ENCODE measurements at regions not wholly inside any gene's neighbourhood (a gene's known extent, or its start where the extent isn't known, plus 50 kb on each side); places are given as distances from the start of the nearest gene placed in this dataset.
A peak's percentile ranks its signal among the peaks of the same experiment; 100 is the strongest.
"Not testable (repeated sequence)": the region's sequence is repeated elsewhere in the genome, so short reads cannot be mapped to it uniquely, and the experiment has no call there.

DNA sequence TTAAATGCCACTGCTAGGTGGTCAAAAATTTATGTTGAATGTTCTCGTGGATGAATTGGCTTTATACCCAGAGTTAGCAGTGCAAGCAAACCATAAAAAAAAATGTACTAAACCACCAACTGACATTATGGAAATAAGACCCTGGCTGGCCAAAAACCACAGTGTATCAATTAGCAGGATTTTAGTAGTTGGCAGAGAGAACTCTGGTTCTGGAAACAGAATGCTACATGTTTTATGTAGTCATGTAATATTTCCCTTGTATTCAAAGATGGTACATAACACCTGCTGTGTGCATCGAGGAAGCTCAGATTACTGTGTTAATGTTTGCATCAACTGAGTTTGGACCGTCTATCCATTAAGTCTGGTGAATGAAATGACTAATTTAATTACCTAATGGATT lies 618.5 kb downstream of the CCSER2 start:
- no peaks in the 10 kb centered on the region for H3K4me1 ChIP-seq (replicated peaks in 1 of 2)
- 0 to 100% (median 54%) methylated on average over 1 to 3 of the region's 3 CpGs; no CpG with 5 or more reads in 3 of the 10 experiments for WGBS, 10 experiments
- no peak for ATAC-seq (replicated peaks in 6 of 8)
- H3K27ac ChIP-seq, result no peak overlapping the region
- H3K4me3 ChIP-seq, result no peak overlapping the region
- in situ Hi-C loops (cut with MboI; ENCODE audit: low pct_unique_long_range_greater_than_20kb in 2 of 9, low sequenced_read_pairs in 9 of 9, unreplicated experiment in 9 of 9), result no loop called here

DNA sequence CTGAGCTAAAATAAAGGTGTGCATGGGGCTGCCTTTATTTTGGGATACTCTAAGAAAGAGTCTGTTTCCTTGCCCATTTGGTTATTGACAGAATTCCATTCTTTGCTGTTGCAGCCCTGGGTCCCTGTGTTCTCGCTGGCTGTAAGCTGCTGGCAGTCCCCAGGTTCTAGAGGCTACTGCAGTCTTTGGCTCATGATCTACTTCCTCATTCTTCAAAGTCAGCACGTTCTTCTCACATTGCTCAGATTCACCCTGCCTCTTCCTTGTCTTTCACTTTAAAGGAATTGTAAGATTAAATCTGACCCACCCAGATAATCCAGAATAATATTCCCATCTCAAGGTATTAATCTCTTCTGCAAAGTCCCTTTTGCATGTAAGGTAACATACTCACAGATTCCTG lies 620.3 kb downstream of the CCSER2 start:
- no peak overlapping the region for H3K27ac ChIP-seq
- in situ Hi-C loops (cut with MboI; ENCODE audit: low pct_unique_long_range_greater_than_20kb in 2 of 9, low sequenced_read_pairs in 9 of 9, unreplicated experiment in 9 of 9), result no loop called here
- H3K4me3 ChIP-seq, result no peak overlapping the region
- no peaks in the 10 kb centered on the region for H3K4me1 ChIP-seq (replicated peaks in 1 of 2)
- WGBS, 10 experiments, result 0 to 75% (median 33%) methylated on average over 1 to 2 of the region's 2 CpGs; no CpG with 5 or more reads in 5 of the 10 experiments
- no peak for ATAC-seq (replicated peaks in 6 of 8)

DNA sequence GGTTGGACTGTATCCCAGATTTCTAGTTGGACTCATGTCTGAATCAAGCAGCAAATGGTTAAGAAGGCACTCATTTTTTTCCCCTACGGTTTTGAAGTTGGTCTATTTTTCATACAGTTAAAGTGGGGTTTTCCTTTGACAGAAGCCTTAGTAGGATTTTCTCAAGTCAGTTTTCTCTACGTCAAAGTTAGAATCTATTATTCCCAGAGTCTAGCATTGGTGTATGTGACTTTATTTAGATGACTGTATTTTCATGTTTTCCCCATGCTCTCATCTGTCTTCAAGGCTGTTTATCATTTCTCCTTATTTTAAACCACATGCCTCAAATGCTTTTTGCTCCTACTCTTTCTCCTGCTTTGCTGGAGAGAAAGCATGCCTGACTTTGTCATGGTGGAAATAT lies 623.2 kb downstream of the CCSER2 start:
- Histone ChIP-seq H3K4me1 (replicated peaks in 1 of 2) (no peaks in the 10 kb centered on the region), H3K27ac (no peak overlapping the region), H3K4me3 (no peak overlapping the region)
- WGBS, 10 experiments, result 0 to 89% (median 59%) methylated on average over 1 to 2 of the region's 2 CpGs; no CpG with 5 or more reads in 2 of the 10 experiments
- ATAC-seq (replicated peaks in 6 of 8), result no peak
- in situ Hi-C loops (cut with MboI; ENCODE audit: low pct_unique_long_range_greater_than_20kb in 2 of 9, low sequenced_read_pairs in 9 of 9, unreplicated experiment in 9 of 9), result no loop called here

DNA sequence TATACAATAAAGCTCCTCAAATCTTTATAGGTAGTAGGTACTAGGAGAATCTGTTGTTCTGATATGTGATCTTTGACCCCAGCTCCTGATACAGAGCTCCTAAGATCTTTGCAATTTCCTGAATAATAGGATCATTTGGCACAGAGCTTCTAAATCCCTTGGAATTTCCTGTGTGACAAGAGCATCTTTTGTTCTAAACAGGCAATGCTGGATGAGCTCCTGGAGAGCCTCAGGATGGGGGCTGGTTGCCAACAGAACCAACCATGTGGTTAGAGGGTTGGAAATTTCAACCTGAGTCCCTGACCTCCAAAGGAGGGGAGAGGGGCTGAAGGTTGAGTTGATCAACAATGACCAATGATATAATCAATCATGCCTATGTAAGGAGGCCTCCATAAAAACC lies 629.0 kb downstream of the CCSER2 start:
- no peak for ATAC-seq (replicated peaks in 6 of 8)
- no peaks in the 10 kb centered on the region for H3K4me1 ChIP-seq (replicated peaks in 1 of 2)
- H3K4me3 ChIP-seq, result no peak overlapping the region
- in situ Hi-C loops (cut with MboI; ENCODE audit: low pct_unique_long_range_greater_than_20kb in 2 of 9, low sequenced_read_pairs in 9 of 9, unreplicated experiment in 9 of 9), result no loop called here
- H3K27ac ChIP-seq, result no peak overlapping the region

DNA sequence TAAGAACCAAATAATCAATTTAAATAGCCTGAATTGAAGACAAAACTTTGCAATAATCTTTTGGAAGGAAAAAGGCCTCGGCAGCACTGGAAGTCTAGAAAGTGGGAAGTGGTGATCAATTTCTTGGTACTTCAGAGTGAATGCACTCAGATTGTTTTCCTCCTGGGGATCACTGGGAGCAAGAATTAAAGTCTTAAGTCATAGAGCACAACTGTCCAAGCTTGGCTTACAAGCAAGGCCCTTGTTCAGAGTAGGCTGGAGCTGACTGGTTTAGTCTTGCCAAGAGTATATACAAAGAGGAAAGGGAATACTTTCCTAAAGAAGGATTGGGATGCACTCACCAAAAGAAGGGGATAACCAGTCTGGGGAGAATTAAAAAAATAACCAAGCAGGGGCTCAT lies 637.1 kb downstream of the CCSER2 start:
- in situ Hi-C loops (cut with MboI; ENCODE audit: low pct_unique_long_range_greater_than_20kb in 2 of 9, low sequenced_read_pairs in 9 of 9, unreplicated experiment in 9 of 9), result no loop called here
- Histone ChIP-seq H3K4me1 (replicated peaks in 1 of 2) (no peaks in the 10 kb centered on the region), H3K27ac (no peak overlapping the region), H3K4me3 (no peak overlapping the region)
- ATAC-seq (replicated peaks in 6 of 8), result no peak
- WGBS, 10 experiments, result 0 to 100% (median 75%) methylated on average over 1 of the region's 1 CpG

DNA sequence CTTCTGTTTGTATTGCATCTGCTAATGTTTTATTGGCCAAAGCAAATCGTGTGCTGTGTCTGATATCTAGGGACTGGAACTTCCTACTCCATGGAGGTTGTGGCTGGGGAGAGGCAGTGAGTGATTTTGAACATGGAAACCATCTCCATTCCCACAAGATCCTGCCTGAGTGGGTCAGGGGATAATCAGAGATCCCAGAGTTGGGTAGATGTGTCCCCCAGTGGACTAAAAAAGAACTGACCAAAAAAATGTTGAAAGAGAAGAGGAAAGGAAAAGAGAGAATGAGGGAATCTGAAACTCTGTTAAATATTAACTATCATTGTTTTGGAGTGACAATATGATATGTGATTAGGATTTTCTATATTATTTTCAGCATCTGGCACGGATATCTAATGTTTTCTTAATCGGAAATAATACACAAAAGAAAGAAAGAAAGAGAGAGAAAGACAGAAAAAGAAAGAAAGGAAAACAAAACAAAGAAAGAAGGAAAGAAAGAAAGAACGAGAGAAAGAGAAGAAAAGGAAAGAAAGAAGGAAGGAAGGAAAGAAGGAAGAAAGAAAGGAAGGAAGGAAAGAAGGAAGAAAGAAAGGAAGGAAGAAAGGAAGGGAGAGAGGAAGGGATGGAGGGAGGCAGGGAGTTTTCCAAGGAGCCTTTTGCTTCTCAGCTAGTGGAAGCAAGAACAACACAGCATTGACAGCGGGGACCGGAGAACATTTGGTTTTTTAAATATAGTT lies 638.5 kb downstream of the CCSER2 start:
- ATAC-seq (replicated peaks in 6 of 8), result peak in 1 of 8 experiments; percentile 33
- H3K27ac ChIP-seq, result no peak overlapping the region
- WGBS, 10 experiments, result 12 to 86% (median 65%) methylated on average over 2 to 6 of the region's 6 CpGs
- H3K4me3 ChIP-seq, result no peak overlapping the region
- H3K4me1 ChIP-seq (replicated peaks in 1 of 2), result no peaks in the 10 kb centered on the region
- in situ Hi-C loops (cut with MboI; ENCODE audit: low pct_unique_long_range_greater_than_20kb in 2 of 9, low sequenced_read_pairs in 9 of 9, unreplicated experiment in 9 of 9), result no loop called here

DNA sequence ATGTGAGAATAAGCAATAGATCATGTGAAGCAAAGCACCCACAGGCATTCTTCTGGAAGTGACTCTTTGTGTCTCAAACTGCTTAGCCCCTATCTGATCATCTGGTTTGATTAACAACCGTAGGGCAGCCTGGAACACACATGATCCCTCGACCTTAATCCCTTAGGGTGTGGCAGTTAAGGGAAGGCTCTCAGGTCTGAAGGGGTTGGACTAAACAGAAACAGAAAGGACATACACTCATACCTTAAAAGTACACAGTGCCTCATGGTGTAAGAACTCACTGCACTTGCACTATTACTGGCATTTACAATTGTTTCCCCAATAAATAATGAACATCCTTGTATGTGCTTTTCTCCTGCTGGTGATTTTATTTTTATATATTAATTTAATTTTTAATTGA lies 640.9 kb downstream of the CCSER2 start:
- H3K4me1 ChIP-seq (replicated peaks in 1 of 2); H3K4me3 ChIP-seq; H3K27ac ChIP-seq; in situ Hi-C loops (cut with MboI; ENCODE audit: low pct_unique_long_range_greater_than_20kb in 2 of 9, low sequenced_read_pairs in 9 of 9, unreplicated experiment in 9 of 9): not testable (repeated sequence)
- peak in 1 of 8 experiments; percentile 58 for ATAC-seq (replicated peaks in 6 of 8)
- WGBS, 10 experiments, result 0 to 92% (median 68%) methylated on average over 1 to 2 of the region's 2 CpGs; no CpG with 5 or more reads in 6 of the 10 experiments

DNA sequence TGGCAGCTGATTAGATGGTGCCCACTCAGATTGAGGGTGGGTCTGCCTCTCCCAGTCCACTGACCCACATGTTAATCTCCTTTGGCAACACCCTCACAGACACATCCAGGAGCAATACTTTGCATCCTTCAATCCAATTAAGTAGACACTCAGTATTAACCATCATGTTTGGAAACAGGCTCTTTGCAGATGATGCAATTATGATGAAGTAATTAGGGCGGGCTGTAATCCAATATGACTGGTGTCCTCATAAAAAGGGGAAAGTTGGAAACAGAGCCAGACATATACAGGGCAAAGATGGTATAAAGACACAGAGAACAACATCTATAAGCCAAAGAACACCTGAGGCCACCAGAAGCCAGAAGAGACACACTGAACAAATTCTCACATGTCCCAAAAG lies 658.6 kb downstream of the CCSER2 start:
- in situ Hi-C loops (cut with MboI; ENCODE audit: low pct_unique_long_range_greater_than_20kb in 2 of 9, low sequenced_read_pairs in 9 of 9, unreplicated experiment in 9 of 9), result no loop called here
- no peak overlapping the region for H3K4me3 ChIP-seq
- no peak overlapping the region for H3K27ac ChIP-seq
- peaks cover 3 to 6% of the 10 kb centered on the region in 2 donors for H3K4me1 ChIP-seq (replicated peaks in 1 of 2)
- WGBS, 10 experiments, result 0 to 100% (median 63%) methylated on average over 1 of the region's 1 CpG; no CpG with 5 or more reads in 3 of the 10 experiments
- no peak for ATAC-seq (replicated peaks in 6 of 8)

DNA sequence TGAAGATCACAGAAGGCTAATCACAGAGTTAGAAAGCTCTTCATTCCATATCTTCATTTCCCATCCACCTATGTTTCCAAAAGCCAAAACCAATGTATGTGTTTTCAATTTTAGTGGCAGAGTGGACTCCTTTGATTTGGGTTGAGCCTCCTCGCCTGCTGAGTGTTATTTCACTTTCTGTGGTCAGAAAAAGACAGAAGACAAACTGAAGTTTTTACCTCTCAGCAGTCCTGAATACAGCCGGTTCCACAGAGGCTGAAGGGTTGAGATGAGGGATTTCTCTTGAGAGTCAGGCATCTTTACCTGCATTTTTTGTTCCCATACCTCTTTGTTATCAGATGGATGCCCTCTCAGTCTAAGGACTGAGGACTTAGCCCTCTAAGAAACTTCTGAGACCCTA lies 659.6 kb downstream of the CCSER2 start:
- in situ Hi-C loops (cut with MboI; ENCODE audit: low pct_unique_long_range_greater_than_20kb in 2 of 9, low sequenced_read_pairs in 9 of 9, unreplicated experiment in 9 of 9), result no loop called here
- no peak for ATAC-seq (replicated peaks in 6 of 8)
- H3K4me1 ChIP-seq (replicated peaks in 1 of 2), result peaks cover 3 to 6% of the 10 kb centered on the region in 2 donors
- no peak overlapping the region for H3K4me3 ChIP-seq
- no peak overlapping the region for H3K27ac ChIP-seq
- 0 to 100% (median 31%) methylated on average over 1 to 2 of the region's 2 CpGs; no CpG with 5 or more reads in 2 of the 10 experiments for WGBS, 10 experiments

DNA sequence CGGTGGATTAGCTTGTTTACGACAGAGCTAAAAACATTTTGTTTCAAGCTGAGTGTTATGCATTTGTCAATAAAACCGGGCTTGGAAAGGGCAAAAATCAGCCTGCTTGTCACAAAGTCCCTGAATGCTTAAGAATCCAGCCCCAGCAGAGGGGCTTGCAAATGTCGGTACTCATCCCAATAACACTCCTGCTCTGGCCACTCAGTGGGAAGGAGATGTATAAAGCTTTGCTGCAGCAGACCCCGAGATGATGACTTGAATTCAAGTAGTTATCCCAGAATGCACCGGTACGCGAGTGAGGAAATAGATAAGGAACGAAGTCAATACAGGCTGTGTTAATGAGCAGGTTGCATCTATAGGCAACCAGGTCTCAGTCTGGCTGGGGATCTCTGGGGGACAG lies 662.3 kb downstream of the CCSER2 start:
- WGBS, 10 experiments, result 0 to 80% (median 28%) methylated on average over 2 to 9 of the region's 9 CpGs; no CpG with 5 or more reads in 2 of the 10 experiments
- Histone ChIP-seq H3K27ac (no peak overlapping the region), H3K4me1 (replicated peaks in 1 of 2) (peaks cover 5 to 9% of the 10 kb centered on the region in 2 donors), H3K4me3 (no peak overlapping the region)
- in situ Hi-C loops (cut with MboI; ENCODE audit: low pct_unique_long_range_greater_than_20kb in 2 of 9, low sequenced_read_pairs in 9 of 9, unreplicated experiment in 9 of 9), result no loop called here
- ATAC-seq (replicated peaks in 6 of 8), result no peak

DNA sequence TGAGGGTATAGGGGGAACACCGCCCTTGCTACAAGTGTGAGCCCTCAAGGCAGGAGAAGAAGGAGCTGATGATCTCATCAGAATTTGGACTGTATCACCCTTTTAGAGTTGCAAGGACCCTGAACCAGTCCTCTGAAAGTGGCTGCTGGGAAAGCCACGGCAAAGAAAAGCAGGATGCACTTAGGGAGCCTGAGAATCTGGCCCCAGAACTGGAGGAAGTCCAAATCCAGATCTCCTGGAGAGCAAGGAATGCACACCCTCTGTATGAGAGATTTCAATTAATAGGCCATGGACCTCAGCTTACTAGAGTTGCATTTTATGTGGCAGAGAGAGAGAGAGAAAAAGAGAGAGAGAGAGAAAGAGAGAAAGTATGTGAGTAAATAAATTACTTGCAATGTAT lies 662.9 kb downstream of the CCSER2 start:
- in situ Hi-C loops (cut with MboI; ENCODE audit: low pct_unique_long_range_greater_than_20kb in 2 of 9, low sequenced_read_pairs in 9 of 9, unreplicated experiment in 9 of 9), result no loop called here
- Histone ChIP-seq H3K4me1 (replicated peaks in 1 of 2) (peaks cover 5 to 9% of the 10 kb centered on the region in 2 donors), H3K4me3 (no peak overlapping the region), H3K27ac (no peak overlapping the region)
- 0 to 100% (median 60%) methylated on average over 1 to 2 of the region's 2 CpGs; no CpG with 5 or more reads in 1 of the 10 experiments for WGBS, 10 experiments
- no peak for ATAC-seq (replicated peaks in 6 of 8)

DNA sequence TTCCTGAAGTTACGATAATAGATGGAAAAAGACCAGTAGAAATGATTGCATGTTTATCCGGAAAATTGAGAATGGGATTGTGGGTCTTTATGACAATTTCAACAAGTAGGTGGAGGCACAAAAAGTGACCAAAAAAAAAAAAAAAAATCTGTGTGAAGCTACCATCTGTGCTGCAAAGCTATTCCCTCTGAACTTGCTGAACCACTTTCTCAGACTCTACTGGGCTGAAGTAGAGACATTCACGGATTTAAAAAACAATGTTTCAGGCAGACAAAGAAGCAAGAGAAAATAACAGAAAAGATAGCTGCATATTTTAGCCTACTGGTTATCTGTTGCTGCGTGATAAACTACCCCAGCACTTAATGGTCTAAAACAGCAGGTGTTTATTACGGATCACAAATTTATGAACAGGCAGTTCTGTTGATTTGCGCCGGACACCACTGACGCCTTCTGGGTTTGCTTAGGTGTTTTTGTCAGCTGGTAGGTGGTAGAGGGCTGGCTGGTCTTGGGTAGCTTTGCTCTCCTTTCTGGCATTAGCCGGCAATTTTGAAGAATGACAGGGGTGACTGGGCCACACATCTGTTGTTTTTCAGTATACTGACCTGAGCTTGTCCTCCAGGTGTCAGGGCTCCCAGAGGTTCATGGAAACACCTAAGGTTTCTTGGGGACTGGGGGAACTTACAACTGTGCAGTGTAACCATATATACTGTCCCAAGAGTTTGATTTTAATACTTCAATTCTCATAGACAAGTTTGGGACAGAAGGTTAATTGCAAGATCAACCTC lies 665.1 kb downstream of the CCSER2 start:
- WGBS, 10 experiments, result 0 to 100% (median 79%) methylated on average over 1 to 8 of the region's 9 CpGs
- peaks cover 5 to 9% of the 10 kb centered on the region in 2 donors for H3K4me1 ChIP-seq (replicated peaks in 1 of 2)
- in situ Hi-C loops (cut with MboI; ENCODE audit: low pct_unique_long_range_greater_than_20kb in 2 of 9, low sequenced_read_pairs in 9 of 9, unreplicated experiment in 9 of 9), result no loop called here
- H3K27ac ChIP-seq, result no peak overlapping the region
- no peak for ATAC-seq (replicated peaks in 6 of 8)
- H3K4me3 ChIP-seq, result no peak overlapping the region

DNA sequence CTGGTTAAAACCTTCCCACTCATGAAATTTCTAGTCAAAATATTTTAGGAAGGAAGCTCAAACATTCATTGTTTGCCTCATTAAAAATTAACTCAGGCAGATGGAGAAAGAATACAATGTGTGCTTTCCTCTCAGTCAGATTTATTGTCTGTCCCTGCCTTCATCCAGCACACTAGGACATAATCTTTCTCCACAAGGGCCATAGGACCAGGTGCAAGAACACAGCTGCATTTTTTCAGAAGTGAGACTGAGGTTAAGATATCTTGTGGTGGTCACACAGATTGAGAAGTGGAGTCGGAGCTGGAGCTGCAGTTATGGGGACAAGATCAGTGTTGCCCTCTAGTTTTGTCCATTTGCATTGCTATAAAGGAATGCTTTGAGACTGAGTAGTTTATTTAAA lies 666.3 kb downstream of the CCSER2 start:
- in situ Hi-C loops (cut with MboI; ENCODE audit: low pct_unique_long_range_greater_than_20kb in 2 of 9, low sequenced_read_pairs in 9 of 9, unreplicated experiment in 9 of 9), result no loop called here
- H3K4me3 ChIP-seq, result no peak overlapping the region
- ATAC-seq (replicated peaks in 6 of 8), result no peak
- peaks cover 10 to 14% of the 10 kb centered on the region in 2 donors for H3K4me1 ChIP-seq (replicated peaks in 1 of 2)
- WGBS, 10 experiments, result 57 to 80% (median 80%) methylated on average over 1 of the region's 1 CpG; no CpG with 5 or more reads in 7 of the 10 experiments
- H3K27ac ChIP-seq, result no peak overlapping the region
